Parathyroid adenoma (tissue), 2 donors: ENCODE measurements at regions not wholly inside any gene's neighbourhood (a gene's known extent, or its start where the extent isn't known, plus 50 kb on each side); places are given as distances from the start of the nearest gene placed in this dataset.

Experiments
- H2AFZ ChIP-seq: fragments of 300-600 bp; sonication (generic); one replicate; pipeline ENCODE4 v1.7.0; 2017; ENCODE audit warnings: antibody characterized with exemption, mild to moderate bottlenecking
- H3K27ac ChIP-seq: fragments of 300-600 bp; sonication (generic); one replicate; pipeline ENCODE4 v1.7.0; 2017
- H3K27me3 ChIP-seq: fragments of 300-600 bp; sonication (generic); one replicate; pipeline ENCODE4 v1.7.0; 2017; ENCODE audit warnings: low read length; ENCODE audit not compliant: control insufficient read depth, insufficient read depth
- H3K36me3 ChIP-seq: fragments of 300-600 bp; sonication (generic); one replicate; pipeline ENCODE4 v1.7.0; 2017; ENCODE audit warnings: low read length; ENCODE audit not compliant: control insufficient read depth, insufficient read depth
- H3K4me1 ChIP-seq: fragments of 300-600 bp; sonication (generic); one replicate; pipeline ENCODE4 v1.7.0; 2017; ENCODE audit warnings: control low read depth
- H3K4me2 ChIP-seq: fragments of 300-600 bp; sonication (generic); one replicate; pipeline ENCODE4 v1.7.0; 2017; ENCODE audit warnings: low read length
- H3K4me3 ChIP-seq: fragments of 300-600 bp; sonication (generic); one replicate; pipeline ENCODE4 v1.7.0; 2017; ENCODE audit warnings: low read depth, low read length
- H3K79me2 ChIP-seq: fragments of 300-600 bp; sonication (generic); one replicate; pipeline ENCODE4 v1.7.0; 2017; ENCODE audit warnings: control low read depth
- H3K9ac ChIP-seq: fragments of 300-600 bp; sonication (generic); one replicate; pipeline ENCODE4 v1.7.0; 2017; ENCODE audit warnings: mild to moderate bottlenecking
- H3K9me3 ChIP-seq: fragments of 300-600 bp; sonication (generic); one replicate; pipeline ENCODE4 v1.7.0; 2017; ENCODE audit warnings: low read length; ENCODE audit not compliant: control insufficient read depth
- CTCF ChIP-seq: fragments of 300-600 bp; sonication (generic); IDR thresholded peaks from one replicate; pipeline ENCODE4 v1.7.0; 2017; ENCODE audit warnings: antibody characterized with exemption, mild to moderate bottlenecking
- donor health status: primary hyperparathyroidism.

DNA sequence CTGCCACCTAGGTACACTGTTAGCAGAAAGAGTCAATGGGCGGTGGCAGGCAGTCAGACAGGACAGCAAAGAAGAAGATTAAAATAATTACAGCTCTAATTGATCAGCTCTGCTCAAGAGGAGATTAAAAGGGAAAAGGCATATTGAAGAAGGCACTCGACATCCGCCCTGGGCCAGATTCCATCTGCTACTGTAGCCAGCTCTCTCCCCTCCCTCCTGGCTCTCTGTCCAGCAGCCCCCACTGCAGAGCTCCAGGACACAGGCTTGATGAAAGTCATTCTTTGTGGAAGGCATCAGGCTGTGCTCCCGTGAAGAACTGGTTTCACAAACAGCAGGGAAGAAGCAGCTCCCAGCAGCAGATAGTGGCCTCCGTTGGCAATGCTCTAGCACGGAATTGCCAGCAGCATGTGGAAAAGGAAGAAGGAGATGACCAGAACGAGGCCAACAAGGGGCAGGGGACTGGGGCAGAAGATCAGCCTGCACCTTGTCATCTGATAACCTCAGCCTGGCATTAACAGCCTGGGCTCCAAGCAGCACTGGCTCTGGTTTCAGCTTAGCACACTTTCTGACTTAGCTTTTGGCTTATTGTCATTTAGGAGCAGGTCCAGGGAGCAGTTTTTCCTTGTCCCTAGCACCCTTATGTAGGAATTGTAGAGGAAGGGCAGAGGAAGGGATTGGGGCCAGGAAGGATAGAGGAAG lies 465.9 kb downstream of the KIF16B start:
- Histone ChIP-seq H3K9ac (no peak overlapping the region), H3K4me2 (no peak overlapping the region), H3K36me3 (no peaks in the 10 kb centered on the region), H3K27me3 (no peaks in the 10 kb centered on the region), H3K4me1 (no peaks in the 10 kb centered on the region), H2AFZ (peak overlapping the region; percentile 39), H3K4me3 (no peak overlapping the region), H3K9me3 (no peaks in the 10 kb centered on the region), H3K27ac (no peak overlapping the region), H3K79me2 (no peaks in the 10 kb centered on the region)
- no peak for TF ChIP-seq CTCF

GRCh38 chr20:16106191-16106849 lies 466.9 kb downstream of the KIF16B start:
- no peak overlapping the region for H3K27ac ChIP-seq

GRCh38 chr20:16104783-16105182 lies 468.5 kb downstream of the KIF16B start:
- H3K4me3 ChIP-seq = no peak overlapping the region
- no peak overlapping the region for H2AFZ ChIP-seq
- H3K4me2 ChIP-seq = no peak overlapping the region
- no peaks in the 10 kb centered on the region for H3K4me1 ChIP-seq
- H3K27me3 ChIP-seq = no peaks in the 10 kb centered on the region
- H3K9ac ChIP-seq = no peak overlapping the region
- TF ChIP-seq CTCF = no peak
- no peaks in the 10 kb centered on the region for H3K9me3 ChIP-seq
- no peaks in the 10 kb centered on the region for H3K36me3 ChIP-seq
- no peak overlapping the region for H3K27ac ChIP-seq
- H3K79me2 ChIP-seq = no peaks in the 10 kb centered on the region

More at GRCh38 chr20:16106191-16106849, 466.9 kb downstream of the KIF16B start:
- H3K27me3 ChIP-seq = no peaks in the 10 kb centered on the region
- no peak overlapping the region for H3K9ac ChIP-seq
- H3K36me3 ChIP-seq = no peaks in the 10 kb centered on the region
- no peak for TF ChIP-seq CTCF
- H3K4me1 ChIP-seq = no peaks in the 10 kb centered on the region
- no peak overlapping the region for H3K4me2 ChIP-seq
- no peak overlapping the region for H3K4me3 ChIP-seq
- H3K9me3 ChIP-seq = no peaks in the 10 kb centered on the region
- no peak overlapping the region for H2AFZ ChIP-seq
- H3K79me2 ChIP-seq = no peaks in the 10 kb centered on the region
